Gastrocnemius medialis (tissue), 4 donors: ENCODE measurements at regions not wholly inside any gene's neighbourhood (a gene's known extent, or its start where the extent isn't known, plus 50 kb on each side); places are given as distances from the start of the nearest gene placed in this dataset.

Experiments
- ATAC-seq, 2 donors: fragments of 150-250 bp; one replicate each; pipeline ENCODE4 v1.9.1; 2016
- DNase-seq, 2 donors: peaks; one replicate each; pipeline ENCODE4 v3.0.0-alpha.2; 2019
- H3K27ac ChIP-seq, 4 donors: fragments of 200-600 bp; sonication (generic); 1 replicate in 1 of 4; 2 replicates in 3 of 4; pipeline ENCODE4 v1.5.1; 2016 to 2018; ENCODE audit warnings: mild to moderate bottlenecking in 2 of 4, moderate library complexity in 1 of 4
- H3K27me3 ChIP-seq, 3 donors: fragments of 200-600 bp; sonication (generic) in 2 of 3; 1 replicate in 1 of 3; 2 replicates in 2 of 3; pipeline versions ENCODE4 v1.5.1 to v1.6.0; 2016 to 2019; ENCODE audit warnings: mild to moderate bottlenecking in 1 of 3, moderate library complexity in 1 of 3
- H3K36me3 ChIP-seq, 2 donors: fragments of 200-600 bp; sonication (generic) in 1 of 2; one replicate each; pipeline ENCODE4 v1.5.1; 2017 to 2018
- H3K4me1 ChIP-seq, 2 donors: fragments of 200-600 bp; sonication (generic) in 1 of 2; one replicate each; pipeline ENCODE4 v1.5.1; 2016 to 2017; ENCODE audit warnings: mild to moderate bottlenecking in 2 of 2
- H3K4me3 ChIP-seq, 4 donors: fragments of 200-600 bp; sonication (generic) in 3 of 4; 1 replicate in 1 of 4; 2 replicates in 3 of 4; pipeline ENCODE4 v1.5.1; 2016 to 2019; ENCODE audit warnings: mild to moderate bottlenecking in 2 of 4
- H3K9me3 ChIP-seq, 3 donors: fragments of 200-600 bp; sonication (generic) in 2 of 3; 1 replicate in 1 of 3; 2 replicates in 2 of 3; pipeline ENCODE4 v1.5.1; 2016 to 2019
- CTCF ChIP-seq, 5 experiments: fragments of 450-650 bp in 3 of 5; fragments of 200-600 bp in 2 of 5; sonication (generic) in 2 of 5; IDR thresholded peaks in 4 of 5; conservative IDR thresholded peaks in 1 of 5; 1 replicate in 4 of 5; 2 replicates in 1 of 5; pipeline ENCODE4 v1.5.1; 2016 to 2019; ENCODE audit warnings: antibody characterized with exemption in 5 of 5, mild to moderate bottlenecking in 3 of 5, moderate library complexity in 3 of 5
- POLR2A ChIP-seq, 2 donors: fragments of 450-650 bp; IDR thresholded peaks; one replicate each; pipeline ENCODE4 v1.6.1; 2017; ENCODE audit warnings: antibody characterized with exemption in 2 of 2, mild to moderate bottlenecking in 2 of 2, moderate library complexity in 2 of 2
- in situ Hi-C, 4 donors: fragments of 200-750 bp; cut with MboI; loops; one replicate each; pipeline versions ENCODE4 v1.15.0 to v1.8.0; 2017; ENCODE audit warnings: low sequenced_read_pairs in 4 of 4
- intact Hi-C: fragments of 100-400 bp; cut with DNase I; formaldehyde crosslinking; loops from one replicate; pipeline ENCODE4 v1.15.1; 2023; ENCODE audit warnings: low total_unique reads

- TF ChIP-seq CTCF (IDR thresholded peaks at IDR 0.05 in 4 of 5, conservative IDR thresholded peaks at IDR 0.05 in 1 of 5) (no peak), POLR2A (IDR thresholded peaks at IDR 0.05) (no peak)
- in situ Hi-C loops (no loop called here), intact Hi-C loops (no loop called here)
- H3K4me3 ChIP-seq: no peak overlapping the region
- ATAC-seq (no peak), DNase-seq (no peak)
- H3K27me3 ChIP-seq: no peaks in the 10 kb centered on the region
- no peaks in the 10 kb centered on the region for H3K9me3 ChIP-seq
- H3K27ac ChIP-seq: no peak overlapping the region
- H3K4me1 ChIP-seq: no peaks in the 10 kb centered on the region
- H3K36me3 ChIP-seq: no peaks in the 10 kb centered on the region
These were observed 388.0 kb upstream of the ZNF804A start for GRCh38 chr2:184210329-184210728.

GRCh38 chr2:184215745-184216144 is 382.6 kb upstream of the ZNF804A start:
- Histone ChIP-seq H3K4me3 (no peak overlapping the region), H3K36me3 (no peaks in the 10 kb centered on the region), H3K9me3 (no peaks in the 10 kb centered on the region), H3K4me1 (no peaks in the 10 kb centered on the region), H3K27me3 (no peaks in the 10 kb centered on the region), H3K27ac (no peak overlapping the region)
- in situ Hi-C loops: no loop called here
- ATAC-seq (no peak), DNase-seq (no peak)
- intact Hi-C loops: no loop called here
- TF ChIP-seq CTCF (IDR thresholded peaks at IDR 0.05 in 4 of 5, conservative IDR thresholded peaks at IDR 0.05 in 1 of 5): no peak
- no peak for TF ChIP-seq POLR2A (IDR thresholded peaks at IDR 0.05)

- no peaks in the 10 kb centered on the region for H3K27me3 ChIP-seq
- no peak for DNase-seq
- no peak overlapping the region for H3K27ac ChIP-seq
- no peaks in the 10 kb centered on the region for H3K9me3 ChIP-seq
- TF ChIP-seq CTCF (IDR thresholded peaks at IDR 0.05 in 4 of 5, conservative IDR thresholded peaks at IDR 0.05 in 1 of 5) (no peak), POLR2A (IDR thresholded peaks at IDR 0.05) (no peak)
- H3K4me3 ChIP-seq: no peak overlapping the region
- in situ Hi-C loops (no loop called here), intact Hi-C loops (no loop called here)
- ATAC-seq: no peak
- H3K4me1 ChIP-seq: no peaks in the 10 kb centered on the region
- H3K36me3 ChIP-seq: no peaks in the 10 kb centered on the region
These were observed 341.7 kb upstream of the ZNF804A start for GRCh38 chr2:184256611-184257010.

- Histone ChIP-seq H3K4me1 (no peaks in the 10 kb centered on the region), H3K4me3 (no peak overlapping the region), H3K36me3 (no peaks in the 10 kb centered on the region), H3K27ac (no peak overlapping the region), H3K9me3 (no peaks in the 10 kb centered on the region), H3K27me3 (no peaks in the 10 kb centered on the region)
- in situ Hi-C loops: no loop called here
- DNase-seq: no peak
- no peak for ATAC-seq
- intact Hi-C loops: no loop called here
- TF ChIP-seq CTCF (IDR thresholded peaks at IDR 0.05 in 4 of 5, conservative IDR thresholded peaks at IDR 0.05 in 1 of 5): no peak
- no peak for TF ChIP-seq POLR2A (IDR thresholded peaks at IDR 0.05)
These were observed 337.0 kb upstream of the ZNF804A start for GRCh38 chr2:184261331-184261730.

- no peak for TF ChIP-seq POLR2A (IDR thresholded peaks at IDR 0.05)
- no peak for TF ChIP-seq CTCF (IDR thresholded peaks at IDR 0.05 in 4 of 5, conservative IDR thresholded peaks at IDR 0.05 in 1 of 5)
- Histone ChIP-seq H3K9me3 (no peaks in the 10 kb centered on the region), H3K27ac (no peak overlapping the region), H3K27me3 (no peaks in the 10 kb centered on the region), H3K36me3 (no peaks in the 10 kb centered on the region), H3K4me1 (no peaks in the 10 kb centered on the region), H3K4me3 (no peak overlapping the region)
- intact Hi-C loops (no loop called here), in situ Hi-C loops (no loop called here)
- ATAC-seq: no peak
- DNase-seq: no peak
These were observed 336.5 kb upstream of the ZNF804A start for GRCh38 chr2:184261818-184262217.
